Gastroesophageal sphincter (tissue), 3 donors: ENCODE measurements at regions not wholly inside any gene's neighbourhood (a gene's known extent, or its start where the extent isn't known, plus 50 kb on each side); places are given as distances from the start of the nearest gene placed in this dataset.

Source experiments
- CTCF ChIP-seq, 4 experiments: fragments of 200-600 bp in 2 of 4; fragments of 450-650 bp in 2 of 4; sonication (generic) in 1 of 4; IDR thresholded peaks; one replicate each; pipeline ENCODE4 v1.5.1; 2017 to 2019; ENCODE audit warnings: antibody characterized with exemption in 4 of 4, mild to moderate bottlenecking in 2 of 4, moderate library complexity in 2 of 4
- POLR2A ChIP-seq, 2 donors: fragments of 450-650 bp; IDR thresholded peaks; one replicate each; pipeline ENCODE4 v1.6.1; 2017; ENCODE audit warnings: antibody characterized with exemption in 2 of 2, mild to moderate bottlenecking in 2 of 2, moderate library complexity in 1 of 2
- POLR2AphosphoS5 ChIP-seq: sonication (generic); formaldehyde crosslinking; IDR thresholded peaks from one replicate; pipeline ENCODE4 v1.6.1; 2017; ENCODE audit warnings: antibody characterized with exemption

- TF ChIP-seq CTCF (IDR thresholded peaks at IDR 0.05), result no peak
- no peak for TF ChIP-seq POLR2A (IDR thresholded peaks at IDR 0.05)
- TF ChIP-seq POLR2AphosphoS5, result no peak
Measured at GRCh38 chr18:24719791-24720190, 259.4 kb downstream of the HRH4 start.
